CD14-positive monocyte (primary cell): ENCODE measurements at regions not wholly inside any gene's neighbourhood (a gene's known extent, or its start where the extent isn't known, plus 50 kb on each side); places are given as distances from the start of the nearest gene placed in this dataset.

ENCODE experiments used
- DNase-seq, 3 donors: peaks; one replicate each; pipeline ENCODE4 v3.0.0-alpha.2; 2011 to 2022
- H2AFZ ChIP-seq: 2 replicates; pipeline ENCODE4 v1.6.0; 2012; ENCODE audit warnings: mild to moderate bottlenecking, low read depth, low read length, inconsistent platforms; ENCODE audit not compliant: insufficient read depth, poor library complexity, severe bottlenecking
- H3K27ac ChIP-seq, 2 donors: 1 replicate in 1 of 2; 2 replicates in 1 of 2; pipeline ENCODE4 v1.5.1; 2012 to 2013; ENCODE audit warnings: low read length in 2 of 2, control low read depth in 1 of 2, inconsistent platforms in 1 of 2, low read depth in 1 of 2, mild to moderate bottlenecking in 1 of 2
- H3K27me3 ChIP-seq, 2 donors: one replicate each; pipeline versions ENCODE4 v1.6.0 to v1.6.1; 2011 to 2013; ENCODE audit warnings: low read length in 2 of 2; ENCODE audit not compliant: control insufficient read depth in 2 of 2, insufficient read depth in 2 of 2
- H3K36me3 ChIP-seq, 2 donors: replicated peaks in 1 of 2; 1 replicate in 1 of 2; 2 replicates in 1 of 2; pipeline versions ENCODE4 v1.5.1 to v1.6.1; 2012 to 2013; ENCODE audit warnings: low read length in 2 of 2, control low read depth in 1 of 2, inconsistent platforms in 1 of 2, mild to moderate bottlenecking in 1 of 2; ENCODE audit not compliant: insufficient read depth in 2 of 2, control insufficient read depth in 1 of 2
- H3K4me1 ChIP-seq, 2 donors: 1 replicate in 1 of 2; 2 replicates in 1 of 2; pipeline versions ENCODE4 v1.5.1 to v1.6.1; 2012 to 2013; ENCODE audit warnings: low read length in 2 of 2, control low read depth in 1 of 2, inconsistent platforms in 1 of 2, mild to moderate bottlenecking in 1 of 2, moderate library complexity in 1 of 2; ENCODE audit not compliant: insufficient read depth in 2 of 2, control insufficient read depth in 1 of 2
- H3K4me2 ChIP-seq: replicated peaks from 2 replicates; pipeline ENCODE3; 2012; ENCODE audit warnings: low read length, moderate library complexity, mild to moderate bottlenecking; ENCODE audit not compliant: poor library complexity, severe bottlenecking; ENCODE audit errors: extremely low read depth
- H3K4me3 ChIP-seq, 3 experiments: fragments of 200-600 bp in 1 of 3; sonication (generic) in 1 of 3; replicated peaks in 1 of 3; 1 replicate in 2 of 3; 2 replicates in 1 of 3; pipeline ENCODE4 v1.5.1; 2011 to 2013; ENCODE audit warnings: low read length in 3 of 3, mild to moderate bottlenecking in 3 of 3, control low read depth in 2 of 3, low read depth in 2 of 3, inconsistent platforms in 1 of 3, moderate library complexity in 1 of 3
- H3K79me2 ChIP-seq: 2 replicates; pipeline ENCODE4 v1.6.0; 2012; ENCODE audit warnings: mild to moderate bottlenecking, control low read depth, inconsistent platforms, low read length, moderate library complexity; ENCODE audit not compliant: insufficient read depth
- H3K9ac ChIP-seq: 2 replicates; pipeline ENCODE4 v1.6.0; 2017; ENCODE audit warnings: low read length, mild to moderate bottlenecking; ENCODE audit not compliant: insufficient read depth, poor library complexity, severe bottlenecking
- H3K9me3 ChIP-seq, 2 donors: replicated peaks in 1 of 2; 1 replicate in 1 of 2; 2 replicates in 1 of 2; pipeline versions ENCODE4 v1.5.1 to v1.6.1; 2012 to 2013; ENCODE audit warnings: low read length in 2 of 2, control low read depth in 1 of 2; ENCODE audit not compliant: control insufficient read depth in 1 of 2, insufficient read depth in 1 of 2
- H4K20me1 ChIP-seq: 2 replicates; pipeline ENCODE4 v1.6.0; 2012; ENCODE audit warnings: mild to moderate bottlenecking, low read length, control low read depth, moderate library complexity; ENCODE audit not compliant: insufficient read depth
- H3K27ac Mint-ChIP-seq, 7 donors: one replicate each; pipeline ENCODE4 v1.8.0; 2020; ENCODE audit warnings: mild to moderate bottlenecking in 7 of 7, mixed read lengths in 7 of 7, moderate library complexity in 6 of 7, inconsistent platforms in 2 of 7
- H3K27me3 Mint-ChIP-seq, 3 donors: one replicate each; pipeline ENCODE4 v1.8.0; 2021 to 2022; ENCODE audit warnings: low read depth in 3 of 3, mild to moderate bottlenecking in 3 of 3, mixed read lengths in 3 of 3, moderate library complexity in 3 of 3, inconsistent platforms in 1 of 3
- H3K36me3 Mint-ChIP-seq, 2 donors: one replicate each; pipeline ENCODE4 v1.8.0; 2020; ENCODE audit warnings: mixed read lengths in 2 of 2, inconsistent platforms in 1 of 2, mild to moderate bottlenecking in 1 of 2
- H3K4me1 Mint-ChIP-seq: one replicate; pipeline ENCODE4 v1.8.0; 2020; ENCODE audit warnings: mild to moderate bottlenecking, mixed read lengths
- H3K4me3 Mint-ChIP-seq, 2 donors: one replicate each; pipeline ENCODE4 v1.8.0; 2020; ENCODE audit warnings: mild to moderate bottlenecking in 2 of 2, mixed read lengths in 2 of 2, moderate library complexity in 1 of 2
- H3K9me3 Mint-ChIP-seq, 7 donors: one replicate each; pipeline ENCODE4 v1.8.0; 2020 to 2022; ENCODE audit warnings: mixed read lengths in 7 of 7, mild to moderate bottlenecking in 6 of 7, moderate library complexity in 6 of 7, inconsistent platforms in 2 of 7
- WGBS: methylation state at CpG from one replicate; pipeline ENCODE4 v1.1.5; 2013; ENCODE audit warnings: missing lambda C conversion rate; ENCODE audit not compliant: insufficient coverage; 5-methylcytosine and 5-hydroxymethylcytosine counted together
- intact Hi-C, 2 donors: fragments of 100-400 bp; cut with micrococcal nuclease; formaldehyde crosslinking; loops; one replicate each; pipeline versions ENCODE4 v1.15.0 to v1.15.1; 2023
- TF ChIP-seq, protein P1 (sequence below): fragments of 200-600 bp; IDR thresholded peaks from one replicate; pipeline ENCODE4 v1.8.0; 2022; ENCODE audit warnings: antibody characterized with exemption, mild to moderate bottlenecking

DNA sequence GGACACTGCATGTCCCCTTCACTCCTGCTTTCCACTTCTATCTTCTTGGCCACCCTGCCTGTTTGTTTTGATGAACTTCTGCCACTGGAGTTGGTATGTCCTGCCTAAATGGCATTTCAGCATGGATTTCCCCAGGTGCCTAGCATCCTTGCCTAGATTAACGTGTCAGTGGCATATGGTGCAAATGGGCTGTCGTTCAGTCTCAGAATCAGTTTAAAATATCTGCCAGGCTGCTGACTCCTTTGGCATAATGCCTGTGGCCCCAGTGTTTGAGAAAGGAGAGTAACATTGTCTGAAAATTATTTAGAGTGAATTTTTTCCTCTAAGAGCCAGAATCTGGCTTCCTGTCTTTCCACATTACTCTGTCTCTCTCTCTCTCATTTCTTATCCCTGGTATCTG lies 64.9 kb upstream of the BARHL2 start:
- Mint-ChIP-seq H3K27me3 (peaks cover 0 to 5% (median 2%) of the 10 kb centered on the region in 3 donors), H3K4me3 (no peak overlapping the region), H3K27ac (no peak overlapping the region), H3K36me3 (no peaks in the 10 kb centered on the region), H3K4me1 (no peaks in the 10 kb centered on the region), H3K9me3 (peaks cover 0 to 3% (median 0%) of the 10 kb centered on the region in 7 donors)
- TF ChIP-seq, protein P1, sequence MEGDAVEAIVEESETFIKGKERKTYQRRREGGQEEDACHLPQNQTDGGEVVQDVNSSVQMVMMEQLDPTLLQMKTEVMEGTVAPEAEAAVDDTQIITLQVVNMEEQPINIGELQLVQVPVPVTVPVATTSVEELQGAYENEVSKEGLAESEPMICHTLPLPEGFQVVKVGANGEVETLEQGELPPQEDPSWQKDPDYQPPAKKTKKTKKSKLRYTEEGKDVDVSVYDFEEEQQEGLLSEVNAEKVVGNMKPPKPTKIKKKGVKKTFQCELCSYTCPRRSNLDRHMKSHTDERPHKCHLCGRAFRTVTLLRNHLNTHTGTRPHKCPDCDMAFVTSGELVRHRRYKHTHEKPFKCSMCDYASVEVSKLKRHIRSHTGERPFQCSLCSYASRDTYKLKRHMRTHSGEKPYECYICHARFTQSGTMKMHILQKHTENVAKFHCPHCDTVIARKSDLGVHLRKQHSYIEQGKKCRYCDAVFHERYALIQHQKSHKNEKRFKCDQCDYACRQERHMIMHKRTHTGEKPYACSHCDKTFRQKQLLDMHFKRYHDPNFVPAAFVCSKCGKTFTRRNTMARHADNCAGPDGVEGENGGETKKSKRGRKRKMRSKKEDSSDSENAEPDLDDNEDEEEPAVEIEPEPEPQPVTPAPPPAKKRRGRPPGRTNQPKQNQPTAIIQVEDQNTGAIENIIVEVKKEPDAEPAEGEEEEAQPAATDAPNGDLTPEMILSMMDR, result no peak
- Histone ChIP-seq H3K4me2 (no peak overlapping the region), H3K27ac (no peak overlapping the region), H3K4me1 (no peaks in the 10 kb centered on the region), H3K9ac (no peak overlapping the region), H2AFZ (no peak overlapping the region), H3K4me3 (no peak overlapping the region), H3K9me3 (no peaks in the 10 kb centered on the region), H3K36me3 (no peaks in the 10 kb centered on the region), H3K79me2 (no peaks in the 10 kb centered on the region), H4K20me1 (no peaks in the 10 kb centered on the region), H3K27me3 (no peaks in the 10 kb centered on the region)
- intact Hi-C loops, result no loop called here
- DNase-seq, result no peak
- 88% methylated on average over 2 of the region's 2 CpGs for WGBS

DNA sequence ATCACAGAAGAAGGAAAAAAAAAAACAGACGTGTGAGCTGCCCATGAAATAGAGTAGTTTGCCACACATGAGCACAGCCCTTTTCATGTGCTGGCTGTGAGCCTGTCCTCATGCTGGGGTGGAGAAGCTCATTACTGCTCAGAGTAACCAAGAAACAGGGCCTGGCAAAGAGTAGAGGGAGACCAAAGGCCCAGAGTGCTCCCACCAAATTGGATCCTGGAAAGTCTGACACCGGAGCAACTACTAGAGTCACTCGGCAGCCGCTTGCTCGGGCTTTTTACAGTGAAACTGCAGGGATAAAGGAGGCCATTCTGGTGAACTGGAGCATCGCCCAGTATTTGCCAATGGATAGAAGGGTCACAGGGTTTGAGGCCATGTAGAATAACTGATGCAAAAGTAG lies 64.4 kb upstream of the BARHL2 start:
- Mint-ChIP-seq H3K27me3 (peaks cover 0 to 5% (median 2%) of the 10 kb centered on the region in 3 donors), H3K36me3 (no peaks in the 10 kb centered on the region), H3K4me3 (no peak overlapping the region), H3K9me3 (peaks cover 0 to 3% (median 0%) of the 10 kb centered on the region in 7 donors), H3K4me1 (no peaks in the 10 kb centered on the region), H3K27ac (peak overlapping the region in 1 of 7 donors; percentile 33)
- DNase-seq, result no peak
- H3K36me3 ChIP-seq, result no peaks in the 10 kb centered on the region
- H3K4me2 ChIP-seq, result no peak overlapping the region
- no peak overlapping the region for H2AFZ ChIP-seq
- no peak overlapping the region for H3K9ac ChIP-seq
- no peak overlapping the region for H3K4me3 ChIP-seq
- H4K20me1 ChIP-seq, result no peaks in the 10 kb centered on the region
- WGBS, result 81% methylated on average over 6 of the region's 6 CpGs
- no peaks in the 10 kb centered on the region for H3K9me3 ChIP-seq
- no peaks in the 10 kb centered on the region for H3K27me3 ChIP-seq
- no peak overlapping the region for H3K27ac ChIP-seq
- intact Hi-C loops, result no loop called here
- no peaks in the 10 kb centered on the region for H3K4me1 ChIP-seq
- TF ChIP-seq, protein P1, result no peak
- no peaks in the 10 kb centered on the region for H3K79me2 ChIP-seq
